ENCODE measurements at regions not wholly inside any gene's neighbourhood (a gene's known extent, or its start where the extent isn't known, plus 50 kb on each side); places are given as distances from the start of the nearest gene placed in this dataset.

GRCh38 chr13:69485991-69486592 lies 621.5 kb upstream of the ATXN8OS start:
- Mint-ChIP-seq H3K4me1 (ENCODE audit: low read depth) (no peaks in the 10 kb centered on the region), H3K27me3 (no peaks in the 10 kb centered on the region), H3K4me3 (ENCODE audit: low read depth) (no peak overlapping the region), H3K27ac (no peak overlapping the region), H3K36me3 (ENCODE audit: insufficient read depth) (no peaks in the 10 kb centered on the region), H3K9me3 (ENCODE audit: low read depth) (peaks cover 33% of the 10 kb centered on the region)
- TF ChIP-seq CTCF (IDR thresholded peaks at IDR 0.05; ENCODE audit: unreplicated experiment), result no peak
- no peak for DNase-seq (ENCODE audit: low spot score, unreplicated experiment)

DNA sequence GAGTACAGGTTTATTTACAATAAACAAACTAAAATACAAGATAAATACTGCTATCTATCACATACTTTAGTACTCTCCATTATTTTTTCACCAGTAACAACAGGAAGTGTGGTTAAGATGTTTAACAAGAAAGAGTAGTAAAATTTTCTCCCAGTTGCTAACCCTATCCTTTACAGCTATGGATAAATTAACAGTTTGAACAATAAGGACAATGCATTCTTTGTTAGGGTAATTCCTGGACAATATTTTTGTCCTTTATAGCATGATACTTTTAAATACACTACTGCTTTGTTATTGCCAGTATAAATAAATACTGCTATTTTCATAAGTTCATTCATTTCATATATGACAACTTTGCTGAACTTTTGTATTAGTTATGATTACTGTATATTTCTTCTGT lies 630.2 kb upstream of the ATXN8OS start:
- H3K27ac Mint-ChIP-seq, result no peak overlapping the region
- H3K4me3 Mint-ChIP-seq (ENCODE audit: low read depth), result no peak overlapping the region
- no peaks in the 10 kb centered on the region for H3K36me3 Mint-ChIP-seq (ENCODE audit: insufficient read depth)
- TF ChIP-seq CTCF (IDR thresholded peaks at IDR 0.05; ENCODE audit: unreplicated experiment), result no peak
- H3K9me3 Mint-ChIP-seq (ENCODE audit: low read depth), result peaks cover 10% of the 10 kb centered on the region
- no peaks in the 10 kb centered on the region for H3K4me1 Mint-ChIP-seq (ENCODE audit: low read depth)
- no peak for DNase-seq (ENCODE audit: low spot score, unreplicated experiment)
- H3K27me3 Mint-ChIP-seq, result no peaks in the 10 kb centered on the region

DNA sequence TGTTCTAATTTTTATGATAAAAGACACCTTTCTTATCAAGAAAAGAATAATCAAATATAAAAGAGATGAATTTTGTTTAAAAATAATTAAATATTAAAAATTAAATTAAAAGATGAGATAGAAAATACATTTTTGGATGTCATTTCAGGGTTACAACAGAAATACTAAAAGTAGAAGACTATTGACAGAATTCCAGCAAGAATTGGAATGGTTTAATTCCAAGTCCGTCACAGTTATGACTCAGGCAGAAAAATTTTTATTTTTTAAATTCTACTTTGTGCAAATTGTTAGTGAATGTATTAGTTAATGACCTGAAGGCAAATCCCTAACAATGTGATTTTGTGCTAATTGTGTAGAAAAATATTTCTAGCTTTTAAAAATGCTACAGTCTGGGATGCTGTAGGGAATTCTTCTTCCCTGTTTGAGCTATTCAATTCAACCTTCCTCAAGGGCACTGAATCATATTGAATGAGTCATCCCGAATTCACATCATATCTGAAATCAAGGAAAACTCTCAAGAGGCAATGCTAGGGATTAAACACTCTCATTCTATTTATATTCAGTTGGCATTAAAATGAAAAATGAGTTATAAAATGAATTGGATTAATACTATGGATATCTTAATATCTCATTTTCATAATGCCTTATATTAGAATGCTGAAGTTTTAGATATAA lies 633.5 kb upstream of the ATXN8OS start:
- Mint-ChIP-seq H3K27ac (no peak overlapping the region), H3K9me3 (ENCODE audit: low read depth) (peaks cover 4% of the 10 kb centered on the region), H3K36me3 (ENCODE audit: insufficient read depth) (no peaks in the 10 kb centered on the region)

DNA sequence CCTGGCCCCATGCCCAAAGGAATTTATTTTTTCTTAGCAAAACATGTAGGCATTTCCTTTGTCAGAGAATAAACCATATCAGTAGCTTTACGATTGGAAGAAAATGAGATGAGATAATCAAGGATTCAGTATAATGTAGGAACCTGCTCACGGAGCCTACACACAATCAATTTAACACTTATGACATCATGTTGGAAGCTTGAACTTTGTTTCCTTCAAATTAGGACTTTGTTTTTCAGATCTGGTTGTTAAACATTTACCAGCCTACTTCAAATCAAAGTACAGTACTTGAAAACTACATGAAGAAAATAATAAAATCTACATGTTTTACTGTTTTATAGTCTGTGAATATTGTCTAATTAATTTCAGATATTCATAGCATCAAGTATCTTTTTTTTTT lies 639.0 kb upstream of the ATXN8OS start:
- no peak overlapping the region for H3K4me3 Mint-ChIP-seq (ENCODE audit: low read depth)
- no peaks in the 10 kb centered on the region for H3K27me3 Mint-ChIP-seq
- TF ChIP-seq CTCF (IDR thresholded peaks at IDR 0.05; ENCODE audit: unreplicated experiment), result no peak
- H3K4me1 Mint-ChIP-seq (ENCODE audit: low read depth), result no peaks in the 10 kb centered on the region
- peaks cover 4% of the 10 kb centered on the region for H3K9me3 Mint-ChIP-seq (ENCODE audit: low read depth)
- no peak overlapping the region for H3K27ac Mint-ChIP-seq
- no peak for DNase-seq (ENCODE audit: low spot score, unreplicated experiment)
- H3K36me3 Mint-ChIP-seq (ENCODE audit: insufficient read depth), result no peaks in the 10 kb centered on the region

More for the DNA sequence above, 633.5 kb upstream of the ATXN8OS start:
- Mint-ChIP-seq H3K27me3 (no peaks in the 10 kb centered on the region), H3K4me1 (ENCODE audit: low read depth) (no peaks in the 10 kb centered on the region), H3K4me3 (ENCODE audit: low read depth) (no peak overlapping the region)
- DNase-seq (ENCODE audit: low spot score, unreplicated experiment), result no peak
- TF ChIP-seq CTCF (IDR thresholded peaks at IDR 0.05; ENCODE audit: unreplicated experiment), result no peak

GRCh38 chr13:69461397-69461796 lies 646.2 kb upstream of the ATXN8OS start:
- DNase-seq (ENCODE audit: low spot score, unreplicated experiment), result no peak
- H3K27me3 Mint-ChIP-seq, result no peaks in the 10 kb centered on the region
- no peak overlapping the region for H3K27ac Mint-ChIP-seq
- H3K4me1 Mint-ChIP-seq (ENCODE audit: low read depth), result peaks cover 5% of the 10 kb centered on the region
- H3K4me3 Mint-ChIP-seq (ENCODE audit: low read depth), result no peak overlapping the region
- TF ChIP-seq CTCF (IDR thresholded peaks at IDR 0.05; ENCODE audit: unreplicated experiment), result no peak
- H3K9me3 Mint-ChIP-seq (ENCODE audit: low read depth), result no peaks in the 10 kb centered on the region
- H3K36me3 Mint-ChIP-seq (ENCODE audit: insufficient read depth), result no peaks in the 10 kb centered on the region

Data from progenitor cell of endocrine pancreas (in vitro differentiated cells).